WERI-Rb-1 (cell line): ENCODE measurements at regions not wholly inside any gene's neighbourhood (a gene's known extent, or its start where the extent isn't known, plus 50 kb on each side); places are given as distances from the start of the nearest gene placed in this dataset.

Source experiments
- DNase-seq: peaks from one replicate; pipeline ENCODE4 v3.0.0-alpha.2; 2020
- H3K27ac ChIP-seq: fragments of 250-450 bp; sonication (Bioruptor Pico); 2 replicates; pipeline ENCODE4 v1.5.1; 2020; ENCODE audit warnings: mild to moderate bottlenecking, moderate library complexity
- H3K27me3 ChIP-seq: fragments of 250-450 bp; sonication (Bioruptor Pico); 2 replicates; pipeline ENCODE4 v1.5.1; 2021; ENCODE audit warnings: mild to moderate bottlenecking, low read depth, moderate library complexity; ENCODE audit not compliant: insufficient read depth, severe bottlenecking
- H3K36me3 ChIP-seq: fragments of 250-450 bp; sonication (Bioruptor Pico); 2 replicates; pipeline ENCODE4 v1.5.1; 2020; ENCODE audit warnings: mild to moderate bottlenecking, moderate library complexity
- H3K4me3 ChIP-seq: 2 replicates; pipeline ENCODE4 v1.5.1; 2011; ENCODE audit warnings: low read depth, mild to moderate bottlenecking, control low read depth, low read length
- H3K9me3 ChIP-seq: fragments of 250-450 bp; sonication (Bioruptor Pico); 2 replicates; pipeline ENCODE4 v1.5.1; 2021; ENCODE audit warnings: mild to moderate bottlenecking, moderate library complexity; ENCODE audit not compliant: severe bottlenecking
- TF ChIP-seq, protein P1 (sequence below): IDR thresholded peaks from 2 replicates; pipeline ENCODE4 v1.5.1; 2011; ENCODE audit warnings: low read depth, mild to moderate bottlenecking, control low read depth, inconsistent platforms, low read length

- H3K27me3 ChIP-seq: peaks cover 22% of the 10 kb centered on the region
- H3K27ac ChIP-seq: no peak overlapping the region
- no peaks in the 10 kb centered on the region for H3K36me3 ChIP-seq
- no peak overlapping the region for H3K4me3 ChIP-seq
- peaks cover 2% of the 10 kb centered on the region for H3K9me3 ChIP-seq
- DNase-seq: no peak
- TF ChIP-seq, protein P1, sequence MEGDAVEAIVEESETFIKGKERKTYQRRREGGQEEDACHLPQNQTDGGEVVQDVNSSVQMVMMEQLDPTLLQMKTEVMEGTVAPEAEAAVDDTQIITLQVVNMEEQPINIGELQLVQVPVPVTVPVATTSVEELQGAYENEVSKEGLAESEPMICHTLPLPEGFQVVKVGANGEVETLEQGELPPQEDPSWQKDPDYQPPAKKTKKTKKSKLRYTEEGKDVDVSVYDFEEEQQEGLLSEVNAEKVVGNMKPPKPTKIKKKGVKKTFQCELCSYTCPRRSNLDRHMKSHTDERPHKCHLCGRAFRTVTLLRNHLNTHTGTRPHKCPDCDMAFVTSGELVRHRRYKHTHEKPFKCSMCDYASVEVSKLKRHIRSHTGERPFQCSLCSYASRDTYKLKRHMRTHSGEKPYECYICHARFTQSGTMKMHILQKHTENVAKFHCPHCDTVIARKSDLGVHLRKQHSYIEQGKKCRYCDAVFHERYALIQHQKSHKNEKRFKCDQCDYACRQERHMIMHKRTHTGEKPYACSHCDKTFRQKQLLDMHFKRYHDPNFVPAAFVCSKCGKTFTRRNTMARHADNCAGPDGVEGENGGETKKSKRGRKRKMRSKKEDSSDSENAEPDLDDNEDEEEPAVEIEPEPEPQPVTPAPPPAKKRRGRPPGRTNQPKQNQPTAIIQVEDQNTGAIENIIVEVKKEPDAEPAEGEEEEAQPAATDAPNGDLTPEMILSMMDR: no peak
These were observed 279.5 kb downstream of the TMEM114 start for GRCh38 chr16:8310816-8311215.

DNA sequence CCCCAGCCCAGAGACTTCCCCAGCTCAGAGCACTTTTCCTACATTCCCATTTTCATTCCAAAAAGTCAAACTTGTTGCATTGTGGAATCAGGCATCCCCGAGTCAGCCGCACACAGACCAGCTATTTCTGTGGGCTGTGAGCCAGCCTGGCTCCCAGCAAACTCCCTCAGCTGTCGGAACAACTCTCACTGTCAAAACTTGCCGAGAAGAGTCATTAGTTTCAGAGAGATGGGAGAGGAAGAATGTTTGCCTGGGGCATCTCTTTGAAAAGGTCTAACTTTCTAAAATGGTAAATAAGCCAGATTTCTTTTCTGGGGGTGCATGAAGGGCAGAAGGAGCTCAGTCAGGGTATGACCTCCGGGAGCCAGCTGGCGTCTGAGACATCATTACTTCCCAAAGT lies 280.0 kb downstream of the TMEM114 start:
- peaks cover 26% of the 10 kb centered on the region for H3K27me3 ChIP-seq
- peaks cover 2% of the 10 kb centered on the region for H3K9me3 ChIP-seq
- H3K4me3 ChIP-seq: no peak overlapping the region
- no peaks in the 10 kb centered on the region for H3K36me3 ChIP-seq
- TF ChIP-seq, protein P1: no peak
- peak; percentile 16 for DNase-seq
- H3K27ac ChIP-seq: no peak overlapping the region

DNA sequence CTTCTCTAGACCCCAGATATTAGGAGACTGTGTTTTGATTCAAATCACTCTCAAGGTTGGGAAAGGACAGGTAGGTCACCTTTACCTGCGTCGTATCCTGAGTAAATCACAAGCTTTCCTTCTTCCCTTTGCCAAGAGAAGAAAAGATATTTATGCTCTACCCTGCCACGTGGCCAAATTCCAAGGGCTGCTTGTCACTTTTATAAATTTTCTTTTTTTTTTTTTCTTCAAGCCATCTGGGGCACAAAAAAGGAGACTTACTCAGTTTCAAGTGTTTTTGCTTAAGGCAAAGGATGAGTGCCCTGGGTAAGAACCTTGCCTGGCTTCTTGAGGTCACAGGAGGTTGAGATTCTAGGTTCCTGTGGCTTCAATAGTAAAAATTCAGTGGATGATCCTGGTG lies 285.1 kb downstream of the TMEM114 start:
- TF ChIP-seq, protein P1: no peak
- no peak overlapping the region for H3K4me3 ChIP-seq
- no peak for DNase-seq
- no peaks in the 10 kb centered on the region for H3K36me3 ChIP-seq
- peaks cover 4% of the 10 kb centered on the region for H3K9me3 ChIP-seq
- peaks cover 48% of the 10 kb centered on the region for H3K27me3 ChIP-seq
- no peak overlapping the region for H3K27ac ChIP-seq

DNA sequence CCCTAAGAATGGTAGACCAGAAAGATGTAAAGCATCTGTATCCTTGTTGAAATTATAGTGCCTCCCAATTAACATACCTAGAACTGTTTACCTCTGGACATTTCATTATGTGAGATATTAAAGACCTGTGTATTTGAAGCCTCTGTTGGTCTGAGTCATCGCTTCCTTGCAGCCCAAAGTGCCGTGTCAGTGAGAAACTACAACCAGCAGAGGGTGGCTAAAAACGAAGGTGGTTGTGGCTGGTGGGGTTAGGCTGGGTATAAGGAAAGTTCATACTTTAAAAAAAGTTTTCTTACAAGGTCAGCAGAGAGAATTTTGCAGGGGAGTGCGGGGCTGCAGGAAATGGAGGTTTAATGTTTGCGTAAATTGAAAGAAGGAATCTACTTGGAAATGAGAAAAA lies 290.7 kb downstream of the TMEM114 start:
- TF ChIP-seq, protein P1: no peak
- Histone ChIP-seq H3K36me3 (no peaks in the 10 kb centered on the region), H3K27ac (no peak overlapping the region), H3K9me3 (peaks cover 2% of the 10 kb centered on the region), H3K4me3 (no peak overlapping the region), H3K27me3 (peaks cover 50% of the 10 kb centered on the region)
- no peak for DNase-seq

GRCh38 chr16:8295513-8296237 lies 294.6 kb downstream of the TMEM114 start:
- TF ChIP-seq, protein P1: no peak
- Histone ChIP-seq H3K9me3 (no peaks in the 10 kb centered on the region), H3K4me3 (no peak overlapping the region), H3K27ac (no peak overlapping the region), H3K36me3 (no peaks in the 10 kb centered on the region), H3K27me3 (peaks cover 35% of the 10 kb centered on the region)
- DNase-seq: no peak

- H3K9me3 ChIP-seq: no peaks in the 10 kb centered on the region
- peaks cover 33% of the 10 kb centered on the region for H3K27me3 ChIP-seq
- H3K36me3 ChIP-seq: no peaks in the 10 kb centered on the region
- no peak overlapping the region for H3K4me3 ChIP-seq
- TF ChIP-seq, protein P1: no peak
- no peak for DNase-seq
- no peak overlapping the region for H3K27ac ChIP-seq
These were observed 296.9 kb downstream of the TMEM114 start for GRCh38 chr16:8293413-8293812.
